Ecto neural progenitor cell (in vitro differentiated cells): ENCODE measurements at regions not wholly inside any gene's neighbourhood (a gene's known extent, or its start where the extent isn't known, plus 50 kb on each side); places are given as distances from the start of the nearest gene placed in this dataset.

Source experiments
- DNase-seq: peaks from one replicate; pipeline ENCODE4 v3.0.0-alpha.2; 2018; ENCODE audit warnings: low spot score

DNA sequence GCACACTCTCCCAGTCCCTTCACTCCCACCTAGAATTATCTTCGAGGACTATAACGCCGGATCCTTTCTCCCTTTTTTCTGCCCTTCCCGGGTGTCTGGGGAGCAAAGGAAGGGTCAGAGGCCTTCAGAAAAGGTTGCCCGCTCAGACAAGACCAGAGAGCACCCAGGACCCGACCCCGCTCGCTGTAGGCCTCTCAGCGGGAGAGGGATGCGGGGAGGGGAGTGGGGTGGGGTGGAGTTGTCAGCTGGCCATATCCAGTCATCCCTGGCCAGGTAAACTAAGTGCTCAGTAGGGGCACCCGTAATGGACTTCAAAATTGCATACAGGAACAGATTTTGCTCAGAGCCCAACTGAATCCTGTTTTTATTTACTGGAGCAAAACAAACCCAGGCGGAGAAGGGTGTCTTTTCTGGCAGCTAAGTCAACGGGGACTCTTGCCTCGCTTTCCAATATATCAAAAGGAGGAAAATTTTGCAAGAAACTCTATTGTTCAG is 65.0 kb downstream of the NOL4 start:
- DNase-seq, result no peak

- DNase-seq, result peak; percentile 87
These were observed 65.6 kb downstream of the NOL4 start for GRCh38 chr18:34158881-34159690.

GRCh38 chr18:34153711-34154110 is 71.0 kb downstream of the NOL4 start:
- no peak for DNase-seq

DNA sequence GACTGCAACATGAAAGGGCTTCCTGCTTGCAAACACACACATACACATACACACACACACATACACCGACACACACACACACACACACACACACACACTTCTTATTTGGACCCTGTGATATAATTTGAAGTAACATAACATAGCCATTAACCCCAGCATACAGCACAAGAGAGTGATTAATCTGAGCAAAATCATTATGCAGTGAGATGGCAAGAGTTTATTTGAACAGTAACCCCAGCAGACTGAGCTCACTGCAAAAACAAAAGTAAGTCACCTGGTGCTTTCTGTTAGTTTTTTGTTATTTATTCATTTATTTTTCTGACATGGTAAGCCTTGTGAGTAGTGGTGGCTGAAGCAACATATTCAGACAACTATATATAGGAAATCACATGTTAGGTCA is 93.7 kb downstream of the NOL4 start:
- DNase-seq, result no peak

- DNase-seq, result no peak
These were observed 96.3 kb downstream of the NOL4 start for GRCh38 chr18:34128436-34128835.

DNA sequence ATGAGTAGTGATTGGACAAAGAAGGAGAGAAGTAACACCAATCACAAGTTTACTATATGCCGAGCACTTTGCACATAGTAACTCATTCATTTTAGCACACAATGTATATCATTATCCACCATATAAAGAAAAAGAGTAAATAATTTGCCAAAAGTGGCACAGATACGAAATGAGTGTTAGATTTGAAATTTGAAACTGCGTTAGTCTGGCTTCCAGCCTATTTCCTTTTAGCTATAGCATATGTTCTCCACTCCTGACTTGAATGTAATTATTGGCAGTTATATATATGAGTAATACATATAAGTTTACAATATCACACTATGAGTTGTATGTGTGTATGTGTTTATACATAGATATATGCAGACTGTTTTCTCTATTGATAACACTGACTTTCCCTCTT is 98.6 kb downstream of the NOL4 start:
- DNase-seq, result no peak

GRCh38 chr18:34122724-34123334 is 101.9 kb downstream of the NOL4 start:
- DNase-seq, result no peak

DNA sequence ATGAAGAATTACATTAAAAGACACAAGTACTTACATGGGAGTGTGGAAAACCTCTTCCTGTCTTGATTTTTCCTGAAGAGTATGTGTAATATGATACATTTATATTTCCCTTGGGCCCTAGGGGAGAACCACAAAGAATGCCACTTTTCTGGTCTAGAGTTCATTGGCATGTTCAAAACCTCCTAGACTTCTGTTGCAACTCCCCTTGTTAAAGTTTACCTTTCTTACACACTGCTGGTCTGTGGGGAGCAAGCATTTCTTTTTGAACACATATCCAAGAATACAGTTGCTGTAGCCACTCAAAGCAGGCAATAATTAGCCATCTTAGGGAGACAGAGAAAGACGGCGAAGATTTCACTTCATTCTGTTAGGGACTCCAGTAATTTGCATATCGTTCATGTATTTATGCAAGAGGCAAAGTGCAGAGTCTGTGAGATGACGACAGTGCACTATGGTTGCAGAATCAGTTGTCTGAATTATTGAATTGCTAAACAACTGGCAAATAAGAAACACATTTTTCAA is 103.5 kb downstream of the NOL4 start:
- DNase-seq, result no peak

GRCh38 chr18:34120294-34120693 is 104.4 kb downstream of the NOL4 start:
- DNase-seq, result no peak

DNA sequence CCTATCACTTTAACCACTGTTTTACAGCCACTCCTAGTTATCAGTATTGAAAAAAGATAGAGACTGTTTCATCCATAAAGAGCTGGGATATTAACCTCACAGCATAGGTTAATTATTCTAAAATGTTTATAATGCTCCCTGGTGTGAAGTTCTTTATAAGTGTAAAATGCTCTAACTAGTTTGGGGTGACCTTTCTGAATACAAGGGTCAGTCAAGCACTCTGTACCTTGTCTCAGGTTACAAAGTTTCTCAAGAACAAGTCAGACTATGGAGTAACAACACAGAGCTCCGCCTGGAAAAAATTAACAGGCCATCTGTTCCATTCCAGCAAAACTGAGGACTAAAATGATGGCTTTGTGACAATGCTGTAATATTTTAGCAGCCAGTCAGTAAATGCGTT is 107.4 kb downstream of the NOL4 start:
- no peak for DNase-seq

DNA sequence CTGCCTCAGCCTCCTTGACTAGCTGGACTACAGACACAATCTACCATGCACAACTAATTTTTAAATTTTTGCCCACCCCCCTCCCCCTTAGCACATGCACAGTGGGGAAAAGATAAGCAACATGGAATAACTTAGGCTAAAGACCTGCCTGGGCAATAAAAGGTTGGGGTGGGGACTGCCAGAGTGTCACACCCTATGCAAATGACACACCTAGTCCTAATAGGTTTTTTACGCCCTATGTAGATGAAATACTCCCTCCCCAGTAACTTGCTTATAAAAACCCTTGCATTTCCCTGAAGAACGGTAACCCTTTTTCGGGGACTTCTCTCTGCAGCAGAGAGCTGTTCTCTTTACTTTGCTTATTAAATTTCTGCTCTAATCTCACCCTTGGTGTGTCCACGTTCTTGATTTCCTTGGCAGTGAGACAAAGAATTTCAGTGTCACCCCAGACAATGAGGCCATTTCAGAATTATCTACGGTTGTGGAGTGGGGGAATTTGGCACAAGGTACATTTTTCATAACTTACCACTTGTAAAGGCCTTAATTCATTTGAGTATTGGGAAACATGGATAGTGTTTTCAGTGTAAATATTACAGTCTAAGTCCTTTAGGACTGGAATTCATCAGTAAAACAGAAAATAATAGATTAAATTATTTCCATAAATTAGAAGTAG is 109.2 kb downstream of the NOL4 start:
- no peak for DNase-seq

DNA sequence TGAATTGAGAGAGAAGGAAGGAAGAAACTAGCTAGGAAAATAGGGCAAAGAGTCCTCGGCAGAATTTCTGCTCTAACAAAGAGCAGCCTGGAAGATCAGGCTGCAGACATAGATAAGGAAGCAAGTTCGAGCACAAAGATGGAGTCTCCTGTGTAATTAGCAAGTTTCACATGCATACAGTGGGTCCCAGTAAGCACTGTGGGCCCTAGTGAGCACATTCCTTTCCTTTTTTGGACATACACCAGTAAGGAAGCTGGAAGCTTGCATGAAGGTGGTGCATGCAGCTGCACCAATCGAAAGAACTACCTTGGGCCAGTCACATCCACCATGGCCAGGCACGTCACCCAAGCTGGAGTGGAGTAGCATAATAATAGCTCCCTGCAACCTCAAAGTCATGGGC is 109.7 kb downstream of the NOL4 start:
- no peak for DNase-seq

GRCh38 chr18:34108206-34108605 is 116.5 kb downstream of the NOL4 start:
- no peak for DNase-seq

DNA sequence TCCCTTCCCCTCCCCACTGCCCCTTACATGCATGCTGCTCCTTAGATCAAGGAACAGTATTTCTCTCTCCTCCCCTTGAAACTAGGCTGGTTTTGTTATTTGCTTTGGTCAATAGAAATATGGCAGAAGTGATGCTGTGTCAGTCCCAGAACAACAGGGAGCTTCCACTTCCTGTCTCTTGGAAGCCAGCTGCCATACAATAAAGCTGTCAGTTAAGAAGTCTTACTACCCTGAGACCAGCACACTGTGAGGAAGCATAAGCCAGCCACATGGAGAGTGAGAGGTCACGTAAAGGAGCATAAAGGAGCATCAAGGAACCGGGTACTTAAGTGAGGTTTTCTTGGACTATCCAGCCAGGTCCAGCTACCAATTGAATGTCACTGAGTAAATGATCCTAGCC is 126.6 kb downstream of the NOL4 start:
- no peak for DNase-seq

DNA sequence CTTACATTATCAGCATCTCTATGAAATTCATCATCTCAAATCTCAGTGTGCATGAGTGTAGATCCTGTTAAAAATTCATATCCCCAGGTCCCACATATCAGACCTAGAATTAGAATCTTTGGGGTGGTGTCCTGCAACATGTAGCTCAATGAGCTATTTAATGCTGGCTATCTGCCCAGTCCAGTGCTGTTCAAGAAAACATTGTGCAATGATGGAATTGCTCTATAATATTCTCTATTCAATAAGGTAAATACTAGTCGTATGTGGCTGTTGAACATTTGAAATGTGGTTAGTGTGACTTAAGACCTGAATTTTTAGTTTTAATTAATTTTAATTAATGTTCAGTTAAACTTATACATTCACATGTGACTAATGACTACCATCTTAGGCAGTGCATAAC is 127.4 kb downstream of the NOL4 start:
- DNase-seq, result no peak

GRCh38 chr18:34094148-34094547 is 130.6 kb downstream of the NOL4 start:
- no peak for DNase-seq

DNA sequence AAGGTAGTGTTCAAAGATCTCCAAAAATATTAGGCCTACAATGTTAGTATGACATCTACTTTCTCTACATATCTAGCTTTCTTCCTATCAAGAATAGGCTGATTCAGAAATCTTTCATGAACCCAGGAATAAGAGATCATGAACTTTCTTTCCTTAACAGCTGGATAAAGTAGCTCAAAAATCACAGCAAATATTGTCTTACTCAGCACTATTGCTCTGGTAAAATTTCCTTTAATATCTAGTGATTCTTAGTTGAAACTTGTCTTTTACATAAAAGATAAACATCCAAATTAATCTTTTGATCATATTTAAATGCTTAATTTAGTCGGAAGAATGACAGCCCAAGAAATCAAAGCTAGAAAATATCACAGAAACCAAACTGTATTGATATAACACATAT is 131.9 kb downstream of the NOL4 start:
- DNase-seq, result no peak

DNA sequence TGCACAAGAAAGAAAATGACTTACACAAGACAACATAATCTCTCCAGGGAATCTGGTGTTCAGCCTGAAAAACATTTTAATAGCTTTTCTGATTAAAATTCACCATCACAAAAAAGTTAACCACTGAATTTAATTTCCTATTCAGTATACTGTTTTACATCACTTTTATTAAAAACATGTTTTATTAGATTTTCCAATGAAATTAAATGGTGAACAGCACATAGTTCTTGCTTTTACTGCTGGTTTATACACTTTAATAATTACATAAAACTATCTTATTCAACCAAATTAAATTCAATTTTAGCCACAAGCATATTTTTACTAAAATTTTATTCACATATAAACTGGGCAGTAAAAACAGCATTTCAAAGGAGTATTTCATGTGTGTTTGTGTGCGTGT is 138.3 kb downstream of the NOL4 start:
- DNase-seq, result no peak

DNA sequence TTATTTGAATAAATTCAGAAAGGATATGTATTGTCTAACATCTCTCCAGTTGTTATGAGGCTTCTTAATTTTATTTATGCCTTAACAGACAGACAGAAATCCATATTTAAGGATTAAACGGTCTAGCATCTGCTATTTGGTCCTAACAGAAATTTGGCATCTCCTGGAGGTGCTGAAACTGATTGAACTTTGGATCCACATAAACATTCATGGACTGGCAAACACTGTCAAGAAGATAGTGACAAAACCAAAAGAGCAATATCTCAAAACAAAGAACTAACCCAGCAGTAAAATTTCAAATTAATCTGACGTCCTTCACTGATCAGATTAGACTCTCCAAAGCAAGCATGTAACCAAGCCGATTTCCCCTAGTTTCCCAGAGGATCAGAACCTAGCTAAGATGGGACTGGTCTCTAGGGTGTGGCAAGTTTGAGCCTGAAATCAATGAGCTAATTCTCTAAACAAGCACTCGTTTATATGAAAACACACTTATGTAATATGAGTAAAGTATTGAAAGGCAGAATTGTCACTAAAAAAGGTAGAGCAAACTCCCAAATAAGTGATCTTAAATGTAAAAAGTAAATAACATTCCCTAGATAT is 139.5 kb downstream of the NOL4 start:
- no peak for DNase-seq

DNA sequence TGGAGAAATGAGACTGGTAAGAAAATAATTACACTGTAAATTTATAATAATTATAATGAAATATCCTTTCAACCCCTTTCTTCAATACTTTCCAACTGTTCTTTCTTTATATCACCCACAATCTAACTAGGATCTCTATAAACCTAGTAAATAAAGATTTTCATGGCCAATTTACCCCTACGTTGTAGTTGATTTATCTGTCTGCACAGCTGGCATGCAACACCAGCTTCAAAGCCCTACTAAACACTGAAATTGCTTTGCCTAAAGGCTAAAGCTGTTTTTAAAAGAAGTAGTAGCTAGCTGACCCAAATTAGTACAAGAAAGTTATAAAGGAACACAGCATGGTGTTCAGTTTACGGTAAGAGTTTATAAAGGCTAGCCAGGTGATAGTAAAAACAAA is 140.1 kb downstream of the NOL4 start:
- no peak for DNase-seq

- no peak for DNase-seq
These were observed 140.7 kb downstream of the NOL4 start for GRCh38 chr18:34083910-34084535.

DNA sequence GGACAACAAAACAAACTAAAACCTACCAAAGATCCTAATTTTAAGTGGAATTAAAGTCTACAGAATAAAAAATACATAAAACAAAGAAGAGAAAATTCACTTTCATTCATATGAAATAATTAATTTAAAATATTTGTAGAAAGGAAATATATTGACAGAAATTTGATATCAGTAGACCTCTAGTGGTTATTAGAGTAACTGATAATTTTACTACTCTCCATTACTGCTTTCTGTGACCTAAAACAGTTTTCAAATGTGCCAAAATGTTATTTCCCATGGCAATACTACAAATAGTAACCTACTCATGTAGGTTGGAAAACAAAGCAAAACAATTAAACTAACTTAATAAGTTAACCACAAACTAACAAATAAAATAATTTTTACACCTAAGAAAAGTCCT is 147.1 kb downstream of the NOL4 start:
- no peak for DNase-seq
